MM.1S (cell line): ENCODE measurements at regions not wholly inside any gene's neighbourhood (a gene's known extent, or its start where the extent isn't known, plus 50 kb on each side); places are given as distances from the start of the nearest gene placed in this dataset.

Source experiments
- DNase-seq: peaks from one replicate; pipeline ENCODE4 v3.0.0-alpha.2; 2015
- H2AFZ ChIP-seq: fragments of 300-600 bp; sonication (generic); 2 replicates; pipeline ENCODE4 v1.6.0; 2016; ENCODE audit warnings: antibody characterized with exemption, low read length
- H3F3A ChIP-seq: fragments of 300-600 bp; sonication (generic); 2 replicates; pipeline ENCODE4 v1.6.1; 2016; ENCODE audit warnings: mild to moderate bottlenecking, antibody characterized with exemption, low read length, moderate library complexity, mixed read lengths; ENCODE audit not compliant: insufficient read depth
- H3K27ac ChIP-seq: fragments of 300-600 bp; sonication (generic); 2 replicates; pipeline ENCODE4 v1.5.1; 2016; ENCODE audit warnings: mild to moderate bottlenecking, low read length
- H3K27me3 ChIP-seq: fragments of 300-600 bp; sonication (generic); replicated peaks from 2 replicates; pipeline ENCODE4 v1.6.0; 2016; ENCODE audit warnings: low read length; ENCODE audit not compliant: insufficient read depth
- H3K36me3 ChIP-seq: fragments of 300-600 bp; sonication (generic); replicated peaks from 2 replicates; pipeline ENCODE4 v1.6.1; 2016; ENCODE audit warnings: mild to moderate bottlenecking, low read length, mixed read lengths; ENCODE audit not compliant: insufficient read depth
- H3K4me1 ChIP-seq: fragments of 300-600 bp; sonication (generic); 2 replicates; pipeline ENCODE4 v1.6.1; 2016; ENCODE audit warnings: low read length, mixed read lengths
- H3K4me2 ChIP-seq: fragments of 300-600 bp; sonication (generic); 2 replicates; pipeline ENCODE4 v1.6.0; 2016; ENCODE audit warnings: low read depth, low read length
- H3K4me3 ChIP-seq: fragments of 300-600 bp; sonication (generic); 2 replicates; pipeline ENCODE4 v1.5.1; 2016; ENCODE audit warnings: low read length, mixed read lengths
- H3K79me2 ChIP-seq: fragments of 300-600 bp; sonication (generic); 2 replicates; pipeline ENCODE4 v1.6.1; 2016; ENCODE audit warnings: mixed run types, low read length, mixed read lengths
- H3K9ac ChIP-seq: fragments of 300-600 bp; sonication (generic); 2 replicates; pipeline ENCODE4 v1.6.1; 2016; ENCODE audit warnings: low read length, mixed read lengths
- H3K9me2 ChIP-seq: fragments of 300-600 bp; sonication (generic); replicated peaks from 2 replicates; pipeline ENCODE4 v1.6.1; 2016; ENCODE audit warnings: mild to moderate bottlenecking, low read length, mixed read lengths; ENCODE audit not compliant: insufficient read depth
- H3K9me3 ChIP-seq: fragments of 300-600 bp; sonication (generic); replicated peaks from 2 replicates; pipeline ENCODE4 v1.6.1; 2016; ENCODE audit warnings: mild to moderate bottlenecking, low read length, mixed read lengths; ENCODE audit not compliant: insufficient read depth
- H4K20me1 ChIP-seq: fragments of 300-600 bp; sonication (generic); 2 replicates; pipeline ENCODE4 v1.6.1; 2016; ENCODE audit warnings: mild to moderate bottlenecking, low read length, moderate library complexity, mixed read lengths; ENCODE audit not compliant: insufficient read depth
- CTCF ChIP-seq: fragments of 300-600 bp; sonication (generic); IDR thresholded peaks from 2 replicates; pipeline ENCODE4 v1.5.1; 2016; ENCODE audit warnings: antibody characterized with exemption, low read length, mixed read lengths
- EZH2 ChIP-seq: fragments of 300-600 bp; sonication (generic); optimal IDR thresholded peaks from 2 replicates; pipeline ENCODE3; 2017; ENCODE audit warnings: low read depth, mild to moderate bottlenecking, antibody characterized with exemption, low read length, mixed read lengths
- EZH2phosphoT487 ChIP-seq: fragments of 300-600 bp; sonication (generic); IDR thresholded peaks from 2 replicates; pipeline ENCODE4 v1.6.1; 2018; ENCODE audit warnings: antibody characterized with exemption, low read length

- H3K27me3 ChIP-seq: no peaks in the 10 kb centered on the region
- H2AFZ ChIP-seq: peak overlapping the region; percentile 46
- peaks cover 23% of the 10 kb centered on the region for H3F3A ChIP-seq
- peak overlapping the region; percentile 81 for H3K4me2 ChIP-seq
- H3K9ac ChIP-seq: peak overlapping the region; percentile 75
- H3K36me3 ChIP-seq: no peaks in the 10 kb centered on the region
- peak overlapping the region; percentile 42 for H3K4me3 ChIP-seq
- no peaks in the 10 kb centered on the region for H3K9me3 ChIP-seq
- peaks cover 63% of the 10 kb centered on the region for H3K4me1 ChIP-seq
- H3K27ac ChIP-seq: peak overlapping the region; percentile 97
- H4K20me1 ChIP-seq: no peaks in the 10 kb centered on the region
- no peaks in the 10 kb centered on the region for H3K79me2 ChIP-seq
- H3K9me2 ChIP-seq: no peaks in the 10 kb centered on the region
- TF ChIP-seq EZH2phosphoT487: no peak
- TF ChIP-seq CTCF: 0 out of 2 replicates have a peak, but pooled peaks have one; percentile 10
- peak; percentile 82 for DNase-seq
Observed at GRCh38 chr12:46549527-46550265, 177.1 kb upstream of the SLC38A2 start.

- H3K9me2 ChIP-seq: no peaks in the 10 kb centered on the region
- peaks cover 23% of the 10 kb centered on the region for H3F3A ChIP-seq
- no peak overlapping the region for H2AFZ ChIP-seq
- DNase-seq: no peak
- H3K9ac ChIP-seq: no peak overlapping the region
- TF ChIP-seq CTCF: no peak
- no peak for TF ChIP-seq EZH2phosphoT487
- TF ChIP-seq EZH2: no peak
- H3K79me2 ChIP-seq: no peaks in the 10 kb centered on the region
- peaks cover 60% of the 10 kb centered on the region for H3K4me1 ChIP-seq
- H3K27ac ChIP-seq: peak overlapping the region; percentile 97; the same call in 1 of the 2 replicates
- H4K20me1 ChIP-seq: no peaks in the 10 kb centered on the region
- H3K27me3 ChIP-seq: no peaks in the 10 kb centered on the region
- no peak overlapping the region for H3K4me2 ChIP-seq
- H3K36me3 ChIP-seq: no peaks in the 10 kb centered on the region
- H3K9me3 ChIP-seq: no peaks in the 10 kb centered on the region
- H3K4me3 ChIP-seq: no peak overlapping the region
Observed at GRCh38 chr12:46548605-46549071, 176.1 kb upstream of the SLC38A2 start.

- Histone ChIP-seq H2AFZ (no peak overlapping the region), H3K4me3 (no peak overlapping the region), H3K36me3 (no peaks in the 10 kb centered on the region), H3K4me1 (peaks cover 54% of the 10 kb centered on the region), H4K20me1 (no peaks in the 10 kb centered on the region), H3K9me2 (no peaks in the 10 kb centered on the region), H3K27ac (peak overlapping the region; percentile 71; the same call in 1 of the 2 replicates), H3K9me3 (no peaks in the 10 kb centered on the region), H3K27me3 (no peaks in the 10 kb centered on the region), H3K79me2 (no peaks in the 10 kb centered on the region), H3F3A (peaks cover 23% of the 10 kb centered on the region), H3K4me2 (peak overlapping the region; percentile 48; the same call in 1 of the 2 replicates), H3K9ac (0 out of 2 replicates have a peak overlapping the region, but pooled peaks have one; percentile 12)
- TF ChIP-seq EZH2phosphoT487: no peak
- TF ChIP-seq EZH2: no peak
- no peak for TF ChIP-seq CTCF
- DNase-seq: no peak
Observed at GRCh38 chr12:46547421-46548354, 175.1 kb upstream of the SLC38A2 start.
